ENCODE measurements at regions not wholly inside any gene's neighbourhood (a gene's known extent, or its start where the extent isn't known, plus 50 kb on each side); places are given as distances from the start of the nearest gene placed in this dataset.
"Not testable (repeated sequence)": the region's sequence is repeated elsewhere in the genome, so short reads cannot be mapped to it uniquely, and the experiment has no call there.

DNA sequence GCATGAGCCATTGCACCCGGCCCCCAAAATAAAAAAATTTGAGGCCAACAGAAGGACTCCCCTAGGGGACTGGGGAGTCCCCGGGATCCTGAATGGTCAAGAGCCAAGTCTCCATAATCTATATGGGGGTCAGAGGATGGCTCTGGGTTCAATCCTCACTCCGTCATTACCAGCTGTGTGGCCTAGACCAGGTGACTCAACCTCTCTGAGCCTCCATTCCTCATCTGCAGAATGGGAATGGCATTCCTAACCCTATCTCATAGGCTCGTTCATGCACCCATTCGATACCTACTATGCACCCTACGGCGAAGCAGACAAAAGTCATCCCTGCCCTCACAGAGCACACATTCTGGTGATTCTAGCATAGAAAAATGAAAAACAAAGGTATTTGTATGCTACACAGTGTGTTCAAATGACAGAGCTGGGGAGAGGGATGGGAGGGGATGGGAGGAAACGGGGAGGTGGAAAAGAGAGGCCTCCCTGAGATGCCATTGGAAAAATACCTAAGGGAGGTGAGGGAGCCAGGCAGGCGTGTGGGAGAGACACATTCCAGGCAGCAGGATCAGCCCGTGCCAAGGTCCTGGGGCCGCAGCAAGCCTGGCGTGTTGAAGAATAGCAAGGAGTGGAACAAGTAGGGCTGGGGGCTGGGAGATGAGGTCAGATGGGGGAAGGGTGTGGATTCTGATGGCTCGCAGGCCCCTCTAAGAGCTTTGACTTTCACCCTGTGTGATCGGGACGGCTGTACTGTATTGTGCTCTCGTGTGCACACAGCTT, 71.2 kb downstream of the RMI2 start:
- DNase-seq (ENCODE audit: low spot score): no peak

DNA sequence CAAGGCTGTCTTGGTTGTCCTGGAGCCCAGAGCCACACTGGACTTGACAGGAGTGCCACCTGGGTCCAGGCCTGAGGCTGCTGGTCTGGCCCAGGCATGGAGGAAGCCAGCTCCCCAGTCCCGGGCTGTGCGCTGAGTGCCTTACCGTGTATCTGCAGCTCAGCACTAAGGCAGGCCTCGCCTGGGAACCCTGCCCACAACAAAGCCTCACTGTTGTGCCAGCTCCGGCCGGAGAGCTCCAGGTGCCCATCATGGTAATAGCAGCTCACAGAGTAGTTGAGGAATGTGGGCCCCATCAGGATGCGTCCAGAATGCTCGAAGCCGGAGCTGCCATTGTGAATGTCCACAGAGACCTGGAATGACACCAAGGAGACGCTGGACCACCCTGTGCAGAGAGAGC, 72.2 kb downstream of the RMI2 start:
- DNase-seq (ENCODE audit: low spot score): no peak

DNA sequence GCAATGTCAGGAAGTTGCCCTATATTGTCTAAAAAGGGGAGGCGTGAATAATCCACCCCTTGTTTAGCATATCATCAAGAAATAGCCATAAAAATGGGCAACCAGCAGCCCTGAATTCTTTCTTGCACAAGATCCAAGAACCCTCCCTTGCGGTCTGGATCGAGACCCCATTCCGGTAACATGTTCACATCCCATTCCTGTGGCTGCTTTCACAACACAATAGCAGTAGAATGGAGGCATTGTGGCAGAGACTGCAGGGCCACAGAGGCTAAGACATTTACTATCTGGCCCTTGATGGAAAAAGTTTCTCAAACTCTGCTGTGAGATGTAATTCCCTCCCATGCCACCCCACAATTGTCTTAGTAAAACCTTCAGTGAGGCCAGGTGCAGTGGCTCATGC, 73.2 kb downstream of the RMI2 start:
- DNase-seq (ENCODE audit: low spot score): no peak

DNA sequence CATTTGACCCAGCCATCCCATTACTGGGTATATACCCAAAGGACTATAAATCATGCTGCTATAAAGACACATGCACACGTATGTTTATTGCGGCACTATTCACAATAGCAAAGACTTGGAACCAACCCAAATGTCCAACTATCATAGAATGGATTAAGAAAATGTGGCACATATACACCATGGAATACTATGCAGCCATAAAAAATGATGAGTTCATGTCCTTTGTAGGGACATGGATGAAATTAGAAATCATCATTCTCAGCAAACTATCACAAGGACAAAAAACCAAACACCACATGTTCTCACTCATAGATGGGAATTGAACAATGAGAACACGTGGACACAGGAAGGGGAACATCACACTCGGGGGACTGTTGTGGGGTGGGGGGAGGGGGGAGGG, 74.8 kb downstream of the RMI2 start:
- DNase-seq (ENCODE audit: low spot score): not testable (repeated sequence)

DNA sequence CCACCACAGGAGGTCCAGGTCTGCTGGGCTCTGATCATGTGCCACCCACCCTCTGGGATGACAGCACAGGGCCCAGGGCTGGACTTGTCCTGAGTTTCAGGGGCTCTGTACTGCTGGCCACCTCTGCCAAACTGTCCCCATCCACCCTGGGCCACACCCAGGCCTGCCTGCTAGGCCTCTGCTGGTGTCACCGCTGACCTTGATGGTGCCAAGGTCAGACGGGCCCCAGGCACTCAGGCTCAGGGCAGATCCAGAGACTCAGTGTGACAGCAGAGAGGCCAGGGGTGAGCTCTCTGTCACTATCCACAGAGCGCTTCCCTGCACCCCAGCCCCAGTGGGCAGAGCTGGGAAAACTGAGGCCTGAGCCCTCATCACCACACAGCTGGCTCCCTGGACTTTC, 75.6 kb downstream of the RMI2 start:
- DNase-seq (ENCODE audit: low spot score): no peak

DNA sequence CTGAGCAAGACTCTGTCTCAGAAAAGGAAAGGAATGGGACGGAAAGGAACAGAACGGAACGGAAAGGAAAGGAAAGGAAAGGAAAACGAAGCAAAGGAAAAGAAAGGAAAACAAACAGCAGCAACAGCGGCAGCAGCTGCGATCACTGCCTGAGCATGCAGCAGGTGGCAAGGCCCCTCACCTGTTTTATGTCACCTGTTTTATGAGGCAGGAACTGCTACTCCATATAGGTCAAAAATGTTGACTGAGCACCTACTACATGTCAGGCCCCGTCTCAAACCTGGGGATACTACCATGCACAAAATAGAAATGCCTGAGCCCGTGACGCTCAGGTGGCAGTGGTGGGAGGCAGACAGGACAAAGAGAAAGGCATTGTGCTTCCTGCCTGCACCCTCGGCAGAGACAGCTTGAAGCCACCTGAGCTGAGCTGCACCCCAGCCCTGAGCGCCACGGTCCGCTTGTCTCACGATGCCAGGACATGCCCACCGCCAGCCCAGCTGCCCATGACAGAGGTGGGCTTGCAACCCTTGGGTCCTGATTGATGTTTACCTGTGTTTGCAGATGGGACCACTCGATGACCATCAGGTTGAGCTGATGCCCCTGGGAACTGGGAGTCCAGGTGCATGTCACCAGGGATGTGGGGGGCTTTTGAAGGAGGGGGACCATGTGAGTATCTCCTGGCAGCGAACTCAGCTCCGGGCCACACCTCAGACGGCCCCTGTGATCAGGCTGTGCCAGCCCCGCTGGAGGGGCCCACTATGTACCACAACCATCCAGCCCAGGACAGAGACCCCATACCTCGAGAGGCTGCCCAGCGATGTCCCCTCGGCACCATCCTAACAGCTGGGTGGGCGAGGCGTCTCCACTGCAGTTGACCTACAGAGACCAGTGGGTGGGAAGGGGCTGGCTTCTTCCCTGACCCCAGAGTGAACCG, 77.4 kb downstream of the RMI2 start:
- no peak for DNase-seq (ENCODE audit: low spot score)

DNA sequence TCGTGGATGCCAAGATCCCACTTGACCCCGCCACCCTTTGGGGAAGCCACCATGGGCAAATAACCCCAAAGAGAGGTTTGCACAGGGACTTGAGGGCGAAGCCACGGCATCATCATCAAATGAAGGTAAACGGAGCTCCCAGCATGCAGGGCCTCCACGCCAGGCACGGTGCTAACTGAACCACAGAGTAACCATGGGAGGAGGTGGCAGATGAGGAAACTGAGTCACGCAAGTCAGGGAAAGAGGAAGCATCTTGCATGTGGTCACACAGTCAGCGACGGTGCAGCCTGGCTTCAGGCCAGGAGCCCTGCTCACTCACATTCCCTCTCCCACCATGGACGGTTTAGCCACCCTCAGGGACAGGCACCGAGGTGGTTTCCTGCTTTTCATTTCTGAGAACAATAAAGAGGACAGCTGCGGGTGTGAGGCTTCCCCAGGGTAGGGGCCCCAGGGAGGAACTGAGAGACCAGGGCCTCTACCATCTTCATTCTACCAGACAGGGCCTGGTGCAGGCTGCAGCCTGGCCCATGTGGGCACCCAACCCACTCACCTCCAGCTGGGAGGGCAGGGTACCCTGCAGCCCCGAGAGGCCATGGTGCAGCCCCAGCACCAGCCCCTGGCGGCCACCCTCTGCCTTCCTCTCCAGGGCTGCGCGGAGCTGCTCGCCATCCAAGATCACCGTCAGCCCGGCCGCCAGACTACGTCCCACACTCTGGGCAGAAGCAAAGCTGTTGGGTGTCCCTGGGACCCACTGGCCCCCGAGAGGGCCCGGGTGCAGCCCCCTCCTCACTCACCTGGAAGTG, 78.3 kb downstream of the RMI2 start:
- DNase-seq (ENCODE audit: low spot score): no peak

DNA sequence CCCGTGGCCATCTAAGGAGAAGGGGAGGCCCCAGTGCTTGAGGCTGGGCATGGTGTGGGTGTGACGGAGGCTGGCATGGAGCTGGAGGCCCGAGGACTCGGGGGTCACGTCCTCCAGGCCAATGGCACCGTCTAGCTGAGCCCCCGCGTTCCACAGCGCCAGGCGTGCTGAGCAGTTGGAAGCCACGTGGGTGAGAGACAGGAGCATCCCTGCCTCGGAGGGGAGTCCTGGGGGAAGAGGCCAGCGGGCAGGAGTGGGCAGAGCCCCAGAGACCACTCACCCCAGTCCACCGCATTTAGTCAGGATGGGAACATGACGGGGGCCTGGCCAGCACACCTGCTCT, 78.8 kb downstream of the RMI2 start:
- no peak for DNase-seq (ENCODE audit: low spot score)

DNA sequence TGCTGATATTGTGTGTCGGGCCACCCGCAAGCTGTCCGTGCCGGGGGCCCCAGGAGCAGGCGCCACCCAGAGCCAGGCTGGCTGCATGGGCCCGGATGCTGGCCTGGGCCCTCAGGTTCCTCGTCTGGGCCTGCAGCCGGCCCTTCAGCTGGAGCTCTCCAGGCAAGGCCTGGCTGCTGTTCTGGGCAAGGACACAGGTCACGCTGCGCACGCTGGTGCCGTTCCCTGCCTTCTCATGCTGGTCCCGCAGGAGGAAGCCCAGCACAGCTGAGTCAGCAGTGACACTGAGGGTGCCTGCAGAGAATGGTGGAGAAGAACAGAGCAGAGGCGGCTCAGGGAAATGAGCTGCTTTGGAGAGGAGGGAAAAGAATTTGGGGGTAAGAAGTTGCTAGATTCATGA, 79.9 kb downstream of the RMI2 start:
- no peak for DNase-seq (ENCODE audit: low spot score)

DNA sequence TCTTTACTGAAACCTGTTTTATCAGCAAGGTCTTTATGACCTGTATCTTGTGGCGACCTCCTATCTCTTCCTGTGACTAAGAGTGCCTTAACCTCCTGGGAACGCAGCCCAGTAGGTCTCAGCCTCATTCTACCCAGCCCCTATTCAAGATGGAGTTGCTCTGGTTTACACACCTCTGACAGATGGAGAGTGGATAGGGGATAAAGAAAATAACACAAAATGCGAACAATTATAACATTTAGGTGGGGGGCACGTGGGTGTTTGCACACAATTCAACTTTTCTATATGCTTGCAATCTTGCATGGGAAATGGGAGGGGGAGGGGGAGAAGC, 83.3 kb downstream of the RMI2 start:
- DNase-seq (ENCODE audit: low spot score): no peak

DNA sequence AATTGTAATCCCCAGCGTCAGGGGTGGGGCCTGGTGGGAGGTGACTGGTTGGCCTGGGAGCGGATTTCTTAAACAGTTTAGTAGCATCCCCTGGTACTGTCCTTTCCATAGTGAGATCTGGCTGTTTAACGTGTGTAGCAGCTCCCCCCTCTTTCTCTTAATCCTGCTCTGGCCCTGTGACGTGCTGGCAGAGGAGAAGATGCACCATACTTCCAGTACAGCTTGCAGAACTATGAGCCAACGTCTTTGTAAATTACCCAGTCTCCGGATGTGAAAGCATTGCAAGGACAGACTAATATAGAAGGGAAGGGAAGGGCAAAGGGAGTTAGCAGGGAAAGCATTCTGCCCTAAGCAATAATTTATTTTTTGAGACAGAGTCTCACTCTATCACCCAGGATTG, 83.9 kb downstream of the RMI2 start:
- no peak for DNase-seq (ENCODE audit: low spot score)

DNA sequence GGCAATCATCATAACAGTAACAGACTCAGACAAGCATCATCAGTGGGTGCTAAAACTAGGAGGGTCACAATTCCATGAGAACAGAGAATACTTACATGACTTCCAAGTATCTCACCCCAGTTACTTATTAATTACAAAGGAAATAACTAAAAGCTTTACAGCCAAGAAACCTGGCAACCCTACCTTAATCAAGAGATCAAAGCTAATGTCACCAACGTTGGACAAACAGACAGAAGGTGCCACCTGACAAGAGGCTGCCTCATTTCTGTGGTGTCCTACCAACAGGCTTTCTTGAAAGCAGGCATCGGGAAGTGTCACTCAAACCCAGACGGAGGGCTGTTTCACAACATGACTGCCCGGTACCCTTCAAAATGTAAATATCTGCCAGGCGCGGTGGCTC, 84.6 kb downstream of the RMI2 start:
- no peak for DNase-seq (ENCODE audit: low spot score)

DNA sequence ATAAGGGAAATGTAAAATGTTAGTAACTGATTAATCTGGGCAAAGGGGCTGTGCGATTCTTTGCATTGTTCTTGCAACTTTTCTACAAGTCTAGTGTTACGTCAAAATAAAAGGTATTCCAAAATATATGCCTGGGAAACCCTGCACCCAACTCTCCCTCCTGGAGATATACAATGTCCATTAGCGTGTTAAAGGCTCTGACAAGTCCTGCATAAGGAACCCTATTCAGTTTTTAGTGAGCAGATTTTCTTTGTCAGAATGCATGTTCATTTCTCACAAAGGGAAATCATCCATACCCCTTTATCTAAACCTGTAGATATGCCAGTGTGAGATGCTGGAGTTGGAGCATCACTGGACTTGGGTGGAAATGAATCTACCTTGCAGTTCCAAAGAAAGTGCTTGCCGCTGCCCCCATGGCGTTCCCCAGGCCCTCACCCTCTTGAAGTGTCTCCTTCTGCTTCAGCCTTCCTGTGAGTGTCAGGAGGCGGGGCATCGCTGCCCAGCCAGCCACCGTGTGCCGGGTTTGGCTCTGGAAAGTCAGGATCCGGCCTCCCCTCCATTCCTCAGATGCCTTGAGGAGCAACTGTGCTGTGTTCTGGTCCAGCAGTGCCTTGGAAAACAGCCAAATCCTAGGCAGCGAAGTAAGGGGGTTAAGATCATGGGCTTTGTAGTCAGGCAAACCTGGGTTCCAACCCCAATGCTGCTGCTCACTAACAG, 85.5 kb downstream of the RMI2 start:
- no peak for DNase-seq (ENCODE audit: low spot score)

DNA sequence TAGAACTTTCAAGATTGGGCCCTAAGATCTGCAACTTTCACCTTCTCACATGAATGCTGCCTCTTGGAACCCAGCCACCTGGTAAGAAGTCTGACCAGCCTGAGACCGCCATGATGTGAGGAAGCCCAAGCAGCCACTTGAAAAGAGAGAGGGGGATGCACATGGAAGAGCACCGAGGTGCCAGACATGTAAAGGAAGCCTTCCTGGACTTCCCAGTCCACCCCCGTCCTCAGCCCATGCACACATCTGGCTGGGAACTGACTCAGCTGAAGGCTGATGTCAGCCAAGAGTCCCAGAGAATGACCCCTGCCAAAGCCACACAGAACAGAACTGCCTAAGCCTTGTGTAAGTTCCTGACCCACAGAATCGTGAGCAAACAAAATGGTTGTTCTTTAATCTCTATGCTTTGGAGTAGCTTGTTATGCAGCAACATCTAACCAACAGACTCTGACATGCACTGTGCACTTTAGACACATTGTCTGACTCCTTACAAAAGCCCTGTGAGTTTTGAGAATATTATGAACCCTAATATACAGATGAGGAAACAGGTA, 86.7 kb downstream of the RMI2 start:
- DNase-seq (ENCODE audit: low spot score): no peak

DNA sequence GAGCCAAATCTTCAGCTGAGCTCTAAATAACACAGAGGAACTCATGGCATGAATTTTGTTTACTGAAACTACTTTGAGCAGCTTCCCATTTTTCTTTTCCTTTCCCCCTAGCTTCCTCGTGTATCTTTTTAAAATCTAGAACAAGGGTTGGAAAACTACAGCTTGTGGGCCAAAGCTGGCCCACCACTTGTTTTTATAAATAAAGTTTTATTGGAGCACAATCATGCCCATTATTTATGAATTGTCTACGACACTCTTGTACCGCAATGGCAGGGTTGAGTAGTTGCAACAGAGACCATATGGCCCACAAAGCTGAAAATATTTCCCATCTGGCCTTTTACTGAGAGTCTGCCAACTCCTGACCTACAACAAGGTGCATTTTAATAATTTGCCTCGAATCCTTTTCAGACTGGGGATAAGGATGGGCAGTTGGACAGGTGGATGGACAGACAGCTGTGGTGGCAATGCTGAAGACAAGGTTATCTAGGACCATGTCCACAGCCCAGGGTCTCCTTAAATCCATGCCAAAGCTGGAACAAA, 87.7 kb downstream of the RMI2 start:
- DNase-seq (ENCODE audit: low spot score): no peak

DNA sequence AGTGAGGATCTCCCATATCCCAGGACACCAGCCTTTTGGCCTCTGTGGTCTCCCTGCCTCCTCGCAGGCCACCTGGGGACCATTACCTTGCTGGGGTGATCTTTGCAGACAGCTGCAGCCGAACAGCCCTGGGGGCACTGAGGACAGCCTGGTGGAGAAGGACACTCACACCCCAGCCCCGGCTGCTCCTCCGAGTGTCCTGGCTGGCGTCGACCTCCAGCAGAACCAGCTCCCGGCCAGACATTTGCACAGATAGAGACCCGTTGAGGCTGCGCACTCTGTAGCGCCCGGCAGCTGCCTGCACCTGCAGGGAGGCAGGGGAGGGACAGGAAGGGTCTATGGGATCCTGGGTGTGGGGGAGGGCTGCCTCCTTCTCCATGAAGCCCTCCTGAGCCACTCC, 90.3 kb downstream of the RMI2 start:
- no peak for DNase-seq (ENCODE audit: low spot score)

DNA sequence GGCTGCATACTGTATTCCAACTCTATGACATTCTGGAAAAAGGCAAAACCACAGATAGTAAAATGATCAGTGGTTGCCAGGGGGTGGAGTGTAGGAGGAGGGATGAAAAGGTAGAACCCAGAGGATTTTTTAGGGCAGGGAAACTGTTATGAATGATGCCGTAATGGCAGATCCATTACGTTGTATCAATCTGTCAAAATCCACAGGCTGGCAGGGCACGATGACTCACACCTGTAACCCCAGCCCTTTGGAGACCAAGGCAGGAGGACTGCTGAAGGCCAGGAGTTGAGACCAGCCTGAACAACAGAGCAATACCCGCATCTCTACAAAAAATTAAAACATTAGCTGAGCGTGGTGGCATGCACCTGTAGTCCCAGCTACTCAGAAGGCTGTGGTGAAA, 91.8 kb downstream of the RMI2 start:
- DNase-seq (ENCODE audit: low spot score): no peak

DNA sequence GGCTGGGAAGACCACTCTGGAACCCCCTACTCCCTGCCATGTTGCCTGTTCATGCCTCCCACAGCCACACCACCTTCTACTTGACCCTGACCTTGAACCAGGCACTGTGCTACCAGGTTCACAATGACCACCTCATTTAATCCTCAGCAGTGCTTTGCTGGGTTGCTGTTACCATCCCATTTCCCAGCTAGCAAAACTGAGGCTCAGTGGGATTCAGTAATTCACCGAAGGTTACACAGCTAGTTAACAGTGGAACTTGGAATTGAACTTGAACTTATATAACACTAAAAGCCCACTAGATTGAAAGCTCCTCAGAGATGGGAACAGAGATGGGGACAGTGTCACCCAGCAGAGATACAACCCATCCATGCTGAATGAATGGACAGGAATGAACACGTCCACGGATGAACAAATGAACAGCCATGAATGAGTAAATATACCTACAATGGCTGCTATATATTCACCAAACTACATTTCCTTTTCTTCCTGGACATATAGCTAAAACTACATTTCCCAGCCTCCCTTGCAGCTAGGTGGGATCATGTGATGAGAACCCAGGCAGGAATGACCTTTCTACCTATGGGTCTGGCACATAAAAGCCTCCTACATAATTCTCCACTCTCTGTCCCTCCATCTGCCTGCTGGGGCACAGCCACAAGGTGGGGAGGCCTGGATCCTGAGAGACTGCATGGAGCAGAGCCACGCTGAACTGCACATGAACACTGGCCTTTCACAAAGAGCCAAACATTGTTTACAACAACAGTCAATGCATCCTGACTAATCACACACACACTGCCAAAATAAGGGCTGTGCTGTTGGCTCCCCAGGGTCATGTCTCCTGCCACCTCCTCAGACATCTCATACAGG, 94.8 kb downstream of the RMI2 start:
- no peak for DNase-seq (ENCODE audit: low spot score)

DNA sequence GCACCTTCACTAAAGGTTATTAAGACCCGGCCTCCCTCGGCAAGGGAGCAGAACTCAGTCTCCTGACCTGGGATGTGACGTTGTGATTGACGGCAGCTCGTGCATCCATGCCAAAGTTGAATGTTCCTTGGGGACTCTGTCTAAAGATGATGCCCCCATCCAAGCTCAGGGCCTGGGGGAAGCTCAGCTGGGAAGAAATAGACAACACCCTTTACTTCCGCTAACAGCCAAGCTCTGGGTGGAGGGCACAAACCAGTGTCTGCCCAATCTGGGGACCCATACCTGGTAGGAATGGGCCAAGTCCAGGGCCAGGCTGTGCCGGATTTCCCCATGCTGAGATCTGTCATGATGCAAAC, 95.4 kb downstream of the RMI2 start:
- no peak for DNase-seq (ENCODE audit: low spot score)

DNA sequence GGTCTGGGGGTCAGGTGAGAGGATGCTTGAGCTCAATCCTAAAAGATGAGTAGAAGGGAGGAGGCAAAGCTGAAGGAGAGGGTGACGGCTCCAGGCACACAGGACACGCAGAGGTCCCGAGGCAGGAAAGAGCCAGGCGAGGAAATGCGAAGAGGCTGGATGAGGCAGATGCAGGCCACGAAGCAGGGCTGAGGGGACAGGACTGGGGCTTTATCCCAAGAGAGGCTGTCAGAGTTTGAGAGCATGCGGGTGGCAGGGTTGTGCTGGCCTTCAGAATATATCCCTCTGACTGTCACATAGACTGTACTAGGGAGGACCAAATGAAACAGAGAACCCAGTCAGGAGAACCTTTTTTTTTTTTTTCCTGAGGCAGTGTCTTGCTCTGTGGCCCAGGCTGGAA, 100.2 kb downstream of the RMI2 start:
- DNase-seq (ENCODE audit: low spot score): no peak

Data from Ammon's horn (tissue), 1 donor.